Anterior cingulate cortex (tissue), 58 donors: ENCODE measurements at regions not wholly inside any gene's neighbourhood (a gene's known extent, or its start where the extent isn't known, plus 50 kb on each side); places are given as distances from the start of the nearest gene placed in this dataset.

Experiments used
- DNase-seq, 58 donors: peaks; one replicate each; lab custom pipeline; 2025; lab: John Stamatoyannopoulos, UW

DNA sequence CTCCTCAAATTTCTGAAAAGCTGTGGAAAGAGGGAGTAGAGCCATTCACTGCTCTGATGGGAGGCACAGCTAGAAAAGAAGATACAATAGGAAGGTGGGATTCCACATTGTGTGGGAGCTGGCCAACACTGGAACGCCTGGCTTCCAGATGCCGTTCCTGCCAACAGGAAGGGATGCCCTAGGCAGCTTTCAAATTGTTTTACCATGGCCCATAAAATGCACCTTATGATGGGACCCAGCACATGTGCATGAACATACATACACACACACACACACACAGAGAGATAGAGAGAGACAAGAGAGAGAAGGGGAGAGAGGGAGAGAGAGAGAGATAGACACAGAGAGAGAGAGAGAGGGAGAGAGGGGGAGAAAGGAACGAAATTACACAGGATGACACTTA, 86.1 kb upstream of the BZW1 start:
- DNase-seq: no peak

DNA sequence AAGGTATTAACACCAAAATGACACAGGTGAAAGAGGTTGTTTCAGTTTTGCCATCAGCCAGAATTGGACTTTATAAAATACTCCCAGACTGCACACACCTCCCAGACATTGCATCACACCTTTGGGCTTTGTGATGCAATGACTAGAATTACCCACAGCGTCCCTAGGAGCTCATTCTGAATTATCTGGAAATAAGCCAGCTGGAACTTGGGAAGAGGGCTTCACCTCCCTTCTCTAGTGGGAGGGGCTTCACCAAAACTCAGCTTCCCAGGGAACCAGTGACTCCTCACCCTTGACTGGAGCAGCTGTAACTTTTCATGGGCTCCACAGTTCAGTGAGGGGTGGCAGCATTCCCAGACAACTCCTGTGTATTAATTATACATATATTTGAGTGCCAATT, 83.1 kb upstream of the BZW1 start:
- DNase-seq: no peak

DNA sequence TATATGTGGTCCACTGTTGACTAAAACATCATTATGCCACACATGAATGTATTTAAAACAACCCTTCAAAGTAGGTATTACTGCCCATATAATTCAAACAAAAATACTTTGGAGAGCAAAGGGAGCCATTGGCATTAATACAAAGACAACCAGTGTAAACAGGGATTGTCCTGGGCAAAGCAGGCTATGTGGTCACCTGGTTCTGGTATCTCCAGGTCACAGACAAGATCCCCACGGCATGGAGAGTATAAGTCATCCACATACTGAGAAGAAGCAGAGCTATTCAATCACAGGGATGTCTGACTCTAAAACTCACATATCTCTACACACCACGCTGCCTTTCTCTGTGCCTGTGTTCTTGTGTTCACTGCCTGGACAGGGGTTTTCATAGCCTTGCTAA, 81.4 kb upstream of the BZW1 start:
- no peak for DNase-seq

DNA sequence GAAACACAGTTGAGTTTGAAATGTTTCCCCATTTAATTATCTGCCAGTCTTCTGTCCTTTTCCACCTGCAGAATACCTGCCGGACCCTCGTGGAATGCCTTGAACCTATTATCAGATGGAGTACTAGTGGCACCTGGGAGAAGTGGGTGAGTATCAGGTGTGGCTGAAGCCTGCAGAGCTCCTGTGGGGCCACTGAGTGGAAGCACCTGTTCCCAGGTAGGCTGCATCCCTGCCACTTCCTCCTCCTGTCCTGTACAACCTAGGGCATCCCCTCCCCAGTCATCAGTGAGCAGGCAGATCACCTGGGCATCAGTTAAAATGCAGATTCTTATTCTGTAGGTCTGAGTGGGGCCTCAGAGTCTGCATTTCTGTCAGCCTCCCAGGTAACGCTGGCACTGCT, 80.8 kb upstream of the BZW1 start:
- DNase-seq: no peak

DNA sequence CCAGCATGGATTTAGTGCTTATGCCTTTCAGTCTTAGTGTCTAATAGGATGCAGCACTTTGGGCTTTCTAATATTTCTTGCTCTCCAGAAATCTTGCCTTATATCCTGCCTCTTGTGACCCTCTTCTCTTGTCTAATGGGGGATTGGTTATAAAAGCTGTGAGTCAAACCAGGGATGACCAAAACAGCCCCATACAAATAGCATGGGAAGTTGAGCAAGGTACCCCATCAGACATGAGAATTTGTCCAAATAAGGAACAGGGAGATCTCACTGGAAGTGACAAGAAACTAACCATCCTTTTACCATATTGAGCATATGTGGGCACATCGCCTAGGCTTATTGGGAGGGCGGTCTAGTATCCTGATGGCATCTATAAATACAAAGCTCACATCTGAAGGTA, 78.8 kb upstream of the BZW1 start:
- no peak for DNase-seq

DNA sequence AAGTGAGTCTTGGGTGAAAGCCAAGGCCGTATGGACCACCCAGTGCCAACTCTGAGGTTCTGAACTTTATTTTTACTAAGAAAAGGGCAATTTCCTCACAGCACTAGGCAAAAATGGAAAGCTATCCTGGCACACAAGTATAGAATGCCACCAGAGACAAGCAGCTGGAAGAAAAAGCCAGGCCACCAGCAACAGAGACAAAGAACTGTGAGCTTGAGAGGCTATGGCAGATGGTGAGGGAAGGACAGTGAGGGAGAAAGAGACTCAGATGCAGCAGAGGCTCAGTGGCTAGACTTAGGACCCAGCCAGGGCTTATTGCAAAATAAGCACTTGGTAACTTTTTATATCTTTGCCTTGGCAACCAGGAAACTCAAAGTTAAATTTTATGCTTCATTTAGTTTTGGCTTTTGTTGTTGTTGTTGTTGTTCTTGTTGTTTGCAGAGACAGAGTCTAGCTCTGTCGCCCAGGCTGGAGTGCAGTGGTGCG, 78.0 kb upstream of the BZW1 start:
- peak in 1 of 58 donors; percentile 15 for DNase-seq

DNA sequence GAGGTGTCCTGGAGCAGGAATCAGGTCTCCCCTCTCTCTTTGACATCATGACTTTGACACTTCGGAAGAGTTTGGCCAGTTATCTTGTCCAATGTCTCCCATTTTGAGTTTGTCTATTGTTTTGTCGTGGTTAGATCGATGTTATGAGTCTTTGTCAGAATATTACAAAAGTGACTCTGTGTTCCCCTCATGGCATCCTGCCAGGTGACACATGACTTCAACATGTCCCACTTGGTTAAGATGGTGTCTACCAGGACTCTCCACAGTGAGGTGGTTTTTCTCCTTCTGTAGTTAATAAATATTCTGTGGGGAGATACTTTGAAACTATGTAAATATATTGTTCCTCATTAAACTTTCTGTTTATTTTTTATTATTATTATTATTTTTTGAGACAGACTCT, 76.6 kb upstream of the BZW1 start:
- DNase-seq: peak in 33 of 58 donors; percentile 4 to 80 (median 43)

DNA sequence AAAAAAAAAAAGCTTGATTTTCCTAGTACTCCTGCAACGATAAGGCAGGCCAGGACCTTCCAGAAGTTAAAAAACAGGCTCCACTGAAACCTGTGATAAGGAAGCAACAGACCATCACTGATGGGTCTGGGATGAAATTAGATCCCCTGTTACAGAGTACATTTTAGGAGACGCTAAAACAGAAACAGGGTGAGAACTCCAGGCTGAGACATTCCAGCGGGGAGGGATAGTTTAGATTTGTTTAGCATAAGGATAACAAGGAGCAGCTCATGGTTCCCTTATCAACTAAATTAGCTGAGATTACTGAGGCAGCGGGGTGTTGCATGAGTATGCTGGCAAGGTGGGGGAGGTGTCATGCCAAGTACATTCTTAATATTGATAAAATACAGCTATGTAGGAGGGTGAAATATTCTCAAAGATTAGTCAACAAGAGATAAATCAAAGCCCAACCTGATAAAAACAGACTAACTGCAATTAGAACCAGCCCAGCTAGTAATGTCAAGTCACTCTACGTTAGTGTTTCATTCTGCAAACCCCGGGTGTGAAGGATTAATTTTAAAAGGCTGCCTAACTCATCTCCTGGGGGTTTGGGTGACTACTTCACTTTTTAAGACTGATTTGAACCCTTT, 75.0 kb upstream of the BZW1 start:
- DNase-seq: no peak

DNA sequence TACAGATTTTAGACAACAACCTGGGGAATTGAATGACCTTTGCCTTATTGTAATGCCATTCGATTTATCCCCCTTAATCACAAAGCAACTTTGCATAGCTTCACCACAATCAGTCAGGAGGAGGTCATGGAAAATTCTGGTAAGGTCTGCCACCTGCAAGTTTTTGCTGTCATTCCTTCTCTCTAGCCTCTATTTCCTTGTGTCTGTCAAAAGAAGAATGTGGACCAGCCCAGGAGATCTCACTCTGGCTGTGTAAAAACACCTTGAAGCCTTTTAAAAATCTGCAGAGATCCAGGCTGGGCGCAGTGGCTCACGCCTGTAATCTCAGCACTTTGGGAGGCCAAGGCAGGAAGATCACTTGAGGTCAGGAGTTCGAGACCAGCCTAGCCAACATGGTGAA, 74.1 kb upstream of the BZW1 start:
- DNase-seq: no peak

DNA sequence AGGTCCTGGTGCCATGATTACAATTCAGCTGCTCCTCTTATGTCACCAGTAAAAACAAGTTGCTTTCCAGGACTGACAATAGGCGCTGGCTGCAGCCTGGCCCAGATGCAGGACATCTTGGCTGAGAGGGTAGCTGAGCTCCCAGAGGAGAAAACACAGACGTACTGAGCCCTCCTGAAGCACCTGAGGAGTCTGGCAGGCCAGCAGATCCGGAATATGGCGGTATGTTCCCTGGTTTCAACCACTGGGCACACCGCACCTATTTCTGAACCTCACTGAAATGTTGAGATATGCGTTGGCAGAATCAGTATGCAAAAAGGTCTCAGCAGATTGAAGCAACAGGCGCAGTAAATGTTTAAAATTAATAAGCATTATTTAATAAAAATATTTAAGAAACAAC, 73.1 kb upstream of the BZW1 start:
- DNase-seq: peak in 1 of 58 donors; percentile 9

DNA sequence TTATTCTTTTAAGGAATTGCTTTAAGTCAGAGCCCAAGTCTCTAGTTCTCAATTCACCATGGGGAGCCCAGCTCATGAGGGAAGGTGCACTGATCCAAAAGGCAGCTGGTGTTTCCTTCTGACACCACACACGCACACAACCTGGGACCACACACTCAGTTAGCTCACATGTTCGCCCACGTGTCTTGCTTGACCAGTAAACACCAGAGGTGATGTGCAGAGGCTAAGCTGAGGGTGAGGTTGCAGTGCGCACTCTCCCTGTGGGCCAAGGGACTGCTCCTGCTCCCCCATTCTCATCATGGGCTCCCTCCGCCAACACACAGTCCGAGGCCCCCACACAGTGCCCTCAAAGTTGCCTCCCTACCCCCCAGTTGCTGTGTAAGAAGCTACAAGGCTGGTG, 70.8 kb upstream of the BZW1 start:
- DNase-seq: no peak

DNA sequence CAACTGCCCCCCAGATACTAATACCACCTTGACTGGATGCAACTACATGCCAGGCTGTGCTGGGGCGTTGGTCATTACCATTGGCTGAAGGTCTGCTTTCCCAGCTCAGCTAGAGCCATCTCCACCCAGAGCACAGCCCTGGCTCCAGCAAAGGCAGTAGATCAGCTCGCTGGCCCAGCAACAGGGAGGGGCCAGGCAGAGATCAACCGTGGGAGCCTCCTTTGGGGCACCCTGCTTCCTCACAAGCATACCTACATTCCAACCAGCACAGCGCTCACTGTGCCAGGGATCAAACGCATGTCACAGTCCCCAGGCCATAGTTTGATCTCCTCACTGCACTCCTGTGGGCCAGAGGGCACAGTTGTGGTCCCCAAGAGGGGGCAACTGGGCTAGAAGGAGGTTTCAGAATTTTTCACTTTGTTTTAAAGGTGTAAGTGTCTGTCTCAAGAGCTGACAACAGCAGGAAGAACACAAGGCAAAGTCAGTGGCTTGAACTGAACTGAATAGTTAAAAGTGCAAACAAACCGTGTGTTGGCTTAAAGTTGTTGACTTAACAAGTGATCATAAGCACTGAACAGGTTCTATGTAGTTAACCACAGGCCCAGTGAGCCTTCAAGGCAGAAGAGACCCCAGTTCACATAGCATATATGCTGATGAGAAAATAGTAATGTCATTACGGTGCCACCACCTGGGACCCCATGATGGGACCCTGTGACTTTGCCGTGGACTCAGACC, 70.1 kb upstream of the BZW1 start:
- DNase-seq: no peak

DNA sequence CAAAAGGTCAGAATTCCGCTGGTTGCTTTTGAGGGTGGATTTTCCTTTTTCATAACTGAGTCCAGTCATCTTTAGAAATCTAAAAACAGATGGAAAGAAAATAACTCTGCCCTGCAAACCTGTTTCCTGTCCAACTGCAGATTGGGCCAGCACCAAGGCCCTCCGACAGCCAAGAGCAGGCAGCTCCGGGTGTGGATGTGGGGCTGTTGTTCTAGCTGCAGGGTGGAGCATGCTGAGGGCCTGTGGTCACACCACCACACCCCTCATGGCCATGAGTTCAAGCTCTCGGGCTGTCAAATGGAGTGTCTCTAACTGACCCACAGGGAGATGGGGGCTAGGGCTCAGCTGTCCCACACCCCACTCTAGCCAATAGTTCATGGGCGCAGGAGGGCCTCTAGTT, 69.3 kb upstream of the BZW1 start:
- peak in 7 of 58 donors; percentile 1 to 24 (median 10) for DNase-seq

DNA sequence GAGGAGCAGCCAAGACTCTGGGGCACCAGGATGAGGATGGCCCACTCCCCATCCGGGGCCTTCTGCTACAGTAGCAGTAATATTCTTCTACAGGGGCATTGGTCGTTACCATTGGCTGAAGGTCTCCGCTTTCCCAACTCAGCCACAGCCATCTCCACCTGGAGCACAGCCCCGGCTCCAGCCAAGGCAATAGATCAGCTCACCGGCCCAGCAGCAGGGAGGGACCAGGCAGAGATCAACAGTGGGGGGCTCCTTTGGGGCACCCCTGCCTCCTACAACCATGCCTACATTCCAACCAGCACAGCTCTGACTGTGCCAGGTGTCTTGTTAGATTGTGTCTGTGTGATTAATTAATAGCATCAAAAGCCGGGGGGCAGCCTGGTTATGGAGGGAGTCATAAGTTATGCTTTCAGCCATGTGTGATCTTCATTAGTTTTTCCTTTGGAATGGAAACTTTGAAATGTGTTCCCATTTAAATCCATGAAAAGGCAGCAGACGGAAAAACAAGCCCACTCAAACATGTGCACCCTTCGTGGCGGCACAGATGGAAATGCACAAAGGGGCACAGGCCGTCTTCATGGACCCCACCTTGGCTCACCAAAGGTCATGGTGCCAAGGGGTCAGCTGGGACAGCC, 68.6 kb upstream of the BZW1 start:
- no peak for DNase-seq

DNA sequence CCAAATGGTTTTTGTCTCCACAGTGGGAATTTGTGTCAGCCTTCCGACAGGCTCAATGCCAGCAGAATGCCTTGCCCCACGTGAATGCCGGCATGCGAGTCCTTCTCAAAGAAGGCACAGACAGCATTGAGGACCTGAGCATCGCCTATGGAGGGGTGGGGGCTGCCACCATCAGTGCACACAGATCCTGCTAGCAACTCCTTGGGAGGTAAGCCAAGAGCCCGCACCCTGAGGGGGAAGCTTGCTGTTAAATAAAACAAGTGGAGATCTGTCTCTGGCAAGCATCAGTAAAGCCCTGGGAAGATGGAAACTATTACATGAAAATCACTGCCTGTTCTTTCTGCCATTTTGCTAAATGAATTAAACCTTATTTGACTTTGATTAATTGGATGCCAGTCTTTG, 67.5 kb upstream of the BZW1 start:
- no peak for DNase-seq

DNA sequence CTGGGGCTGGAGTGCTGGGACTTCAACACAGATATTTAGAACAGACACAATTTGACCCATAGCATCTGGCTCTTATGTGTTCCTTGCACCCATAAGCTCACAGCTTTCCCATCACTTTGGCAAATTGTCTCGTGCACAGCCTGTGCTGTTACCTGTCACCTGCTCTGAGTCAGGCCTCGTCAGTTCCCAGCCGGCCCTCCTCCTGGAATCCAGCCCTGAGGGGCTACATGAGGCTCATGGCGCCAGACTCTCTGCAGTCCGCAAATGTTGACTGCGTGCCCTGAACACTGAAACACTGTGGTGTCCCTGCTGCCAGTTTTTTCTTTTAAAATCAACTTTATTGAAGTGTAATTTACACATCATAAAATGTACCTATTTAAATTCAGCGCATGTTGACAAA, 65.4 kb upstream of the BZW1 start:
- no peak for DNase-seq

DNA sequence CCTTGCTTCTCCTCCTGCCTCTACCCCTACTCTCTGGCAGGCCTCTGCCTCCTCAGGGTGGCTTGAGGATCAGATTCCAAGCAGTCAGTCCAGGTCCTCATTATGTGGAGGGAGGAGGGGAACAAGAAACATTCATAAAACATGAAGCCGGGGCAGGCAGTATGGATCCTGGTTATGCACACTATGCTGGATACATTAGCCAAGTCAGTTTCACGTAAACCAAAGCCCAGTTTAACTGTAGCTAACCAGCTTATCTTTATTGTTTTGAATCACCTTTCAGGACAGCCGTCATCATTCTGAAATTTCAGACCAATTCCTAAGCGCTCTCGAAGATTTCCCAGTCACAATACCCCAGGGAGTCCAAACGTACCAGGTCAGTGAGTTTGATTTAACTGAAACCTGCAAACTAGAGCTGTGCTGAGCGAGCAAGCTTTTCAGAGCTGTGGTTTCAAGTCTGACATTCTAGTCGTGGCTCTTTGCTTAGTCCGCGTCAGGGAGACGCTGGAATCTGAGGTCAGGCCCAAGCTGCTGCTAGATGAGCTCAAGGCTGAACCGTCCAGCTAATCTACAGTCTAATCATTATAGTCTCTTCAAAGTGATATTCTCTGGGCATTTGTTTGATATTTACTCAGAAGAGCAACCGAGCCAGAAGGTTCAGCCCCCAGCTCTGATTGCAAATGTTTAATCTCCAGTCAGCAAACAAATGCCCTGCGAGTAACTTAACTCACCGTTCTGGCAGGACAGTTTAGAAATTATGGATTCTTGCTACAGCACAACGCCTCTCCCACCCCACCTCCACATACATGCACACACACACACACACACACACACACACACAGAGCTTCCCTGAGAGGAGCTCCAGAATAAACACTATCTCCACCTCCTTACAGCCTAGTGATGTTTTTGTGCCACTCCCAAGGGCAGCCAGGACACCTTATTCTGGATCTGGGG, 63.8 kb upstream of the BZW1 start:
- no peak for DNase-seq

DNA sequence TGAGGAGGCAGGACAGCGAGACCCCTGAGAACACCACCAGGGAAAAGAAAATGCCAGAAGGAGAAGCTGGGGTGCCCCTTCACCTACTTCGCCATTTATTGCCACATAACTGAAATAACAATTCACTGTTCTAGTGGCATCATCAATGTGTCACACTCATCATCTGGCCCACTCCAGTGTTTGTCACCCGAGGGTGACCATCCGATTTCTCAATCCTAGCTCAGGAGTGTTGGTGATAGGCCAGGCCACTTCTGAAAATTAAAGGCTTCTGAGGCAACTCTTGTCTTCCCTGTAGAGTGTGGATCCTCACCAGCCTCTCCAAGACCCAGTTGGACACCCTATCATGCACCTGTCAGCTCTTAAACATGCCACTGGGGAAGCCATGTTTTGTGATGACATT, 62.9 kb upstream of the BZW1 start:
- no peak for DNase-seq

DNA sequence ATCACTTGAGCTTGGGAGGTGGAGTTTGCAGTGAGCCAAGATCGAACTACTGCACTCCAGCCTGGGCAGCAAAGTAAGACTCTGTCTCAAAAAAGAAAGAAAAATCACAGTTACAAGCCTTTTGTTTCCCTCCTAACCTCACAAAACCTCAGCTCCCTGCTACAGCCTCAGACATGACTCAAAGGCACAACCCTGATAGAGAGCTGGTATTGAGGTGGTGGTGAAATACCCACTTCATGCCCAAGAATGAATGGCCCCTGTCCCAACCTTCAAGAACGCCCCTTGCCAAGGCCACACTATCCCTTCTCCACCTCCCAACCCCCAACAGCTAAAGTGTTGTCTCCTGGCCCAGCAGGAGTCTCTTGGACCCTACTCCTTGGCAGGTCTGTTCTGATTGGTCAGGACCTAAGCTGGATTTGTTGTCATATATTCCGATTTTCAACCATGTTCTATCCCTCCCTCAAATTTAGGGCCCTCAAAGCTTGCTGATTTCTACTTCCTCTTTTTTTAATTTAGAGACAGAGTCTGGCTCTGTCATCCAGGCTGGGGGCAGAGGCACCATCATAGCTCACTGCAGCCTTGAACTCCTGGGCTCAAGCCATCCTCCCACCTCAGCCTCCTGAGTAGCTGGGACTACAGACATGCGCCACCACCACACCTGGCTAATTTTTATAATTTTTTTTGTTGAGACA, 61.9 kb upstream of the BZW1 start:
- DNase-seq: no peak

DNA sequence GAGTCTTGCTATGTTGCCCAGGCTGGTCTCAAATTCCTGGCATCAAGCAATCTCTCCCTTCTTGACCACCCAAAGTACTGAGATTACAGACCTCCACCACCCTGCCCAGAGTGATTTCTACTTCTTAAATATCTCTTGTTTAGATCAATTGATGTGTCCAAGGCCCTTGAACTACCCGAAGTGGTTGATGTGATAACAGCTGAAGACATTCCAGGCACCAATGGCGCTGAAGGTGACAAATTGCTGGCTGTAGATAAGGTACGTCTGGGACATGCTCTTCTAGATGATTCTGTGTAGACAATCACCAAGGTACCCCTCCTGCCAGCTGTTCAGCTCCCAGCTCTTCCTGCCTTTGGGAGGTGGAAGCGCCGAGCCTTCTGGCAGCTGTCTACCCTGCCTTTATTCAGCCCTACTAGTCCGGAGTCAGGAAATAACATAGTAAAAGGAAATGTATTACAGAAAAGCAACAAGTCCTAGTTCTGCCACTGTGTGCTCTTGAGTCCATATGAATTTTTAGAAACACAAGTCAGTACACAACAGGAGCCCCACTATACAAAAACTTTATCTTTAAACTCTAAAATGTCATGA, 61.3 kb upstream of the BZW1 start:
- DNase-seq: no peak
